Ectodermal cell (in vitro differentiated cells): ENCODE measurements at regions not wholly inside any gene's neighbourhood (a gene's known extent, or its start where the extent isn't known, plus 50 kb on each side); places are given as distances from the start of the nearest gene placed in this dataset.

Experiments used
- H3K27ac ChIP-seq: 2 replicates; pipeline ENCODE4 v1.7.0; 2013; ENCODE audit warnings: mild to moderate bottlenecking, low read depth, low read length; ENCODE audit not compliant: insufficient read depth, poor library complexity, severe bottlenecking
- H3K27me3 ChIP-seq: 2 replicates; pipeline ENCODE4 v1.7.0; 2013; ENCODE audit warnings: mild to moderate bottlenecking, low read length; ENCODE audit not compliant: insufficient read depth, control insufficient read depth, poor library complexity, severe bottlenecking
- H3K36me3 ChIP-seq: one replicate; pipeline ENCODE4 v1.7.0; 2013; ENCODE audit warnings: low read length; ENCODE audit not compliant: control insufficient read depth, insufficient read depth
- H3K4me1 ChIP-seq: one replicate; pipeline ENCODE4 v1.7.0; 2013; ENCODE audit warnings: low read length; ENCODE audit not compliant: control insufficient read depth, insufficient read depth
- H3K4me3 ChIP-seq: 2 replicates; pipeline ENCODE4 v1.7.0; 2013; ENCODE audit warnings: low read depth, low read length, control low read depth; ENCODE audit not compliant: insufficient read depth
- H3K9me3 ChIP-seq: 2 replicates; pipeline ENCODE4 v1.7.0; 2013; ENCODE audit warnings: mild to moderate bottlenecking, low read length, moderate library complexity; ENCODE audit not compliant: control insufficient read depth
- WGBS, 2 experiments: methylation state at CpG; one replicate each; pipeline ENCODE4 v1.1.7; 2013; ENCODE audit warnings: missing lambda C conversion rate in 2 of 2; 5-methylcytosine and 5-hydroxymethylcytosine counted together

- no peaks in the 10 kb centered on the region for H3K9me3 ChIP-seq
- no peaks in the 10 kb centered on the region for H3K4me1 ChIP-seq
- no peaks in the 10 kb centered on the region for H3K27me3 ChIP-seq
- H3K27ac ChIP-seq: no peak overlapping the region
- no peak overlapping the region for H3K4me3 ChIP-seq
- no CpG with 5 or more reads among the region's 1 CpG for WGBS, 2 experiments
- H3K36me3 ChIP-seq: no peaks in the 10 kb centered on the region
Observed at GRCh38 chr7:22921386-22922086, 92.4 kb downstream of the HYCC1 start.

- WGBS, 2 experiments: 90 to 100% methylated on average over 1 to 2 of the region's 2 CpGs
Observed at GRCh38 chr7:22920672-22921071, 93.3 kb downstream of the HYCC1 start.

GRCh38 chr7:22913158-22913557 lies 90.5 kb upstream of the TOMM7 start:
- Histone ChIP-seq H3K4me3 (no peak overlapping the region), H3K36me3 (no peaks in the 10 kb centered on the region), H3K9me3 (no peaks in the 10 kb centered on the region), H3K4me1 (no peaks in the 10 kb centered on the region), H3K27me3 (no peaks in the 10 kb centered on the region), H3K27ac (no peak overlapping the region)
- WGBS, 2 experiments: 95 to 96% methylated on average over 4 of the region's 4 CpGs

More at GRCh38 chr7:22920672-22921071, 93.3 kb downstream of the HYCC1 start:
- Histone ChIP-seq H3K36me3 (no peaks in the 10 kb centered on the region), H3K9me3 (no peaks in the 10 kb centered on the region), H3K27ac (no peak overlapping the region), H3K4me1 (no peaks in the 10 kb centered on the region), H3K4me3 (no peak overlapping the region), H3K27me3 (no peaks in the 10 kb centered on the region)

GRCh38 chr7:22911889-22912288 lies 89.2 kb upstream of the TOMM7 start:
- H3K4me3 ChIP-seq: no peak overlapping the region
- H3K27me3 ChIP-seq: no peaks in the 10 kb centered on the region
- H3K27ac ChIP-seq: no peak overlapping the region
- H3K9me3 ChIP-seq: no peaks in the 10 kb centered on the region
- no peaks in the 10 kb centered on the region for H3K36me3 ChIP-seq
- no peaks in the 10 kb centered on the region for H3K4me1 ChIP-seq

- H3K36me3 ChIP-seq: no peaks in the 10 kb centered on the region
Observed at GRCh38 chr7:22909917-22910316, 87.3 kb upstream of the TOMM7 start.

GRCh38 chr7:22907805-22908204 lies 85.2 kb upstream of the TOMM7 start:
- H3K4me3 ChIP-seq: no peak overlapping the region
- no peaks in the 10 kb centered on the region for H3K4me1 ChIP-seq
- 98 to 99% methylated on average over 3 of the region's 3 CpGs for WGBS, 2 experiments
- no peaks in the 10 kb centered on the region for H3K36me3 ChIP-seq
- no peak overlapping the region for H3K27ac ChIP-seq
- no peaks in the 10 kb centered on the region for H3K27me3 ChIP-seq
- no peaks in the 10 kb centered on the region for H3K9me3 ChIP-seq

More at GRCh38 chr7:22909917-22910316, 87.3 kb upstream of the TOMM7 start:
- Histone ChIP-seq H3K4me1 (no peaks in the 10 kb centered on the region), H3K4me3 (no peak overlapping the region), H3K9me3 (no peaks in the 10 kb centered on the region), H3K27me3 (no peaks in the 10 kb centered on the region), H3K27ac (no peak overlapping the region)
- WGBS, 2 experiments: 95 to 100% methylated on average over 2 to 3 of the region's 3 CpGs

GRCh38 chr7:22900784-22901183 lies 78.1 kb upstream of the TOMM7 start:
- Histone ChIP-seq H3K4me1 (no peaks in the 10 kb centered on the region), H3K9me3 (no peaks in the 10 kb centered on the region), H3K4me3 (no peak overlapping the region), H3K27ac (no peak overlapping the region), H3K27me3 (no peaks in the 10 kb centered on the region), H3K36me3 (no peaks in the 10 kb centered on the region)
- WGBS, 2 experiments: 74 to 98% methylated on average over 2 of the region's 2 CpGs

GRCh38 chr7:22900101-22900500 lies 77.5 kb upstream of the TOMM7 start:
- Histone ChIP-seq H3K36me3 (no peaks in the 10 kb centered on the region), H3K27ac (no peak overlapping the region), H3K4me1 (no peaks in the 10 kb centered on the region), H3K27me3 (no peaks in the 10 kb centered on the region), H3K4me3 (no peak overlapping the region), H3K9me3 (no peaks in the 10 kb centered on the region)
- WGBS, 2 experiments: 86 to 95% methylated on average over 1 of the region's 1 CpG

- Histone ChIP-seq H3K9me3 (no peaks in the 10 kb centered on the region), H3K36me3 (no peaks in the 10 kb centered on the region), H3K4me1 (no peaks in the 10 kb centered on the region), H3K27ac (no peak overlapping the region), H3K4me3 (no peak overlapping the region), H3K27me3 (no peaks in the 10 kb centered on the region)
- 94 to 95% methylated on average over 5 of the region's 5 CpGs for WGBS, 2 experiments
Observed at GRCh38 chr7:22896917-22897316, 74.3 kb upstream of the TOMM7 start.

GRCh38 chr7:22895828-22896165 lies 73.1 kb upstream of the TOMM7 start:
- H3K27ac ChIP-seq: no peak overlapping the region
- no peaks in the 10 kb centered on the region for H3K9me3 ChIP-seq
- no peaks in the 10 kb centered on the region for H3K4me1 ChIP-seq
- 79 to 95% methylated on average over 1 to 2 of the region's 2 CpGs for WGBS, 2 experiments
- H3K4me3 ChIP-seq: no peak overlapping the region
- no peaks in the 10 kb centered on the region for H3K36me3 ChIP-seq
- H3K27me3 ChIP-seq: no peaks in the 10 kb centered on the region
